GM12892 (cell line): ENCODE measurements at regions not wholly inside any gene's neighbourhood (a gene's known extent, or its start where the extent isn't known, plus 50 kb on each side); places are given as distances from the start of the nearest gene placed in this dataset.

Source experiments
- POLR2AphosphoS5 ChIP-seq: IDR thresholded peaks from 2 replicates; pipeline ENCODE4 v1.6.1; 2011; ENCODE audit warnings: low read depth, low read length, control low read depth
- TAF1 ChIP-seq: IDR thresholded peaks from 2 replicates; pipeline ENCODE4 v1.6.1; 2011; ENCODE audit warnings: low read depth, mild to moderate bottlenecking, control low read depth, low read length, borderline replicate concordance

- TF ChIP-seq TAF1 (no peak), POLR2AphosphoS5 (no peak)
These were observed 83.7 kb upstream of the DBX1 start for GRCh38 chr11:20243974-20244373.
